ENCODE measurements at regions not wholly inside any gene's neighbourhood (a gene's known extent, or its start where the extent isn't known, plus 50 kb on each side); places are given as distances from the start of the nearest gene placed in this dataset.

GRCh38 chr7:116445447-116446211 is 53.9 kb upstream of the CAV2 start:
- DNase-seq (ENCODE audit: low read depth in 2 of 2) = no peak

DNA sequence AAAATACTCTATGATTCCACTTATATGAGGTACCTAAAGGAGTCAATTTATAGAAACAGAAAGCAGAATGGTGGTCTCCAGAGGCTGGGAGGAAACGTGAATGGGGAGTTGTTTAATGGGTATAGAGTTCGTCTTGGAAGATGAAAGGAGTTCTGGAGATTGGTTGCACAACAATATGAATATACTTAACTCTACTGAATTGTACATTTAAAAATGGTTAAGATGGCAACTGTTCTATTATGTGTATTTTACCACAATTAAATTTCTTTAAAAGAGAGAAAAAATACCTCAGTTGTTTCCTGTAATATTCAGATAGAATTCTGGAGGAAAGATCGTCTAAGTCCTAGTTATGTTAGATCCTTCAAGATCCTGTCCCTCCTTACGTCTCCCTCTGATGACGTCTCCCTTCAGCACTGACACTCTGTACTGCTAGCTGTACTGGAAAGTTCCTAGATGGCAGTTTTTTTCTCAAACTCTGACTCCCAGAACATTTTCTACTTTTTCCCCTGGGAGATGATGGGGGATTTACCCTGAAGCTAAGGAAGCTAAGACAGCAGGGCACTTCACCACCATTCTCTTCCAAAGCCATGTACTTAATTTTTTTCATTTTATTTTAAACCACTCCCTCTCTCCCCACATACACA is 53.2 kb upstream of the CAV2 start:
- DNase-seq (ENCODE audit: low read depth in 2 of 2) = no peak

- DNase-seq (ENCODE audit: low read depth in 2 of 2) = no peak
Observed at GRCh38 chr7:116447436-116447835, 52.1 kb upstream of the CAV2 start.

- no peak for DNase-seq (ENCODE audit: low read depth in 2 of 2)
Observed at GRCh38 chr7:116447966-116448839, 51.3 kb upstream of the CAV2 start.

- DNase-seq (ENCODE audit: low read depth in 2 of 2) = no peak
Observed at GRCh38 chr7:116449441-116449840, 50.1 kb upstream of the CAV2 start.

Data from stimulated activated CD4-positive, alpha-beta T cell treated with anti-CD3 and anti-CD28 coated beads, Interleukin-4, amount 100 ng/mL, for 48 hours (primary cell).